Stimulated activated CD4-positive, alpha-beta T cell treated with anti-CD3 and anti-CD28 coated beads, Interleukin-1b, Interleukin-23, amount 100 ng/mL, for 4 hours (primary cell): ENCODE measurements at regions not wholly inside any gene's neighbourhood (a gene's known extent, or its start where the extent isn't known, plus 50 kb on each side); places are given as distances from the start of the nearest gene placed in this dataset.

Source experiments
- DNase-seq, 2 donors: peaks; one replicate each; pipeline ENCODE4 v3.0.0-alpha.2; 2020; ENCODE audit warnings: low read depth in 2 of 2

GRCh38 chr2:7887441-7887840 is 794.4 kb upstream of the ID2 start:
- no peak for DNase-seq

- DNase-seq: no peak
Measured at GRCh38 chr2:7888876-7889275, 793.0 kb upstream of the ID2 start.

GRCh38 chr2:7891312-7891711 is 790.5 kb upstream of the ID2 start:
- no peak for DNase-seq

- no peak for DNase-seq
Measured at GRCh38 chr2:7895289-7895688, 786.6 kb upstream of the ID2 start.

GRCh38 chr2:7896940-7897487 is 784.8 kb upstream of the ID2 start:
- DNase-seq: no peak

GRCh38 chr2:7899241-7899640 is 782.6 kb upstream of the ID2 start:
- no peak for DNase-seq

GRCh38 chr2:7899923-7900322 is 781.9 kb upstream of the ID2 start:
- no peak for DNase-seq

- DNase-seq: no peak
Measured at GRCh38 chr2:7900593-7900992, 781.3 kb upstream of the ID2 start.

- no peak for DNase-seq
Measured at GRCh38 chr2:7902251-7902765, 779.5 kb upstream of the ID2 start.

- DNase-seq: no peak
Measured at GRCh38 chr2:7904319-7904718, 777.5 kb upstream of the ID2 start.

GRCh38 chr2:7905756-7906155 is 776.1 kb upstream of the ID2 start:
- no peak for DNase-seq

- DNase-seq: no peak
Measured at GRCh38 chr2:7906431-7906830, 775.4 kb upstream of the ID2 start.

- no peak for DNase-seq
Measured at GRCh38 chr2:7907041-7907440, 774.8 kb upstream of the ID2 start.

GRCh38 chr2:7910752-7911151 is 771.1 kb upstream of the ID2 start:
- DNase-seq: no peak

GRCh38 chr2:7911196-7911595 is 770.7 kb upstream of the ID2 start:
- DNase-seq: no peak

- DNase-seq: no peak
Measured at GRCh38 chr2:7913974-7914373, 767.9 kb upstream of the ID2 start.

GRCh38 chr2:7915302-7916091 is 766.4 kb upstream of the ID2 start:
- DNase-seq: no peak

- no peak for DNase-seq
Measured at GRCh38 chr2:7916670-7917069, 765.2 kb upstream of the ID2 start.

GRCh38 chr2:7919510-7919909 is 762.3 kb upstream of the ID2 start:
- DNase-seq: no peak

- no peak for DNase-seq
Measured at GRCh38 chr2:7924023-7924762, 757.7 kb upstream of the ID2 start.

GRCh38 chr2:7925506-7925905 is 756.4 kb upstream of the ID2 start:
- DNase-seq: no peak

GRCh38 chr2:7927691-7928090 is 754.2 kb upstream of the ID2 start:
- DNase-seq: no peak

- DNase-seq: no peak
Measured at GRCh38 chr2:7929281-7929680, 752.6 kb upstream of the ID2 start.
